ENCODE measurements at regions not wholly inside any gene's neighbourhood (a gene's known extent, or its start where the extent isn't known, plus 50 kb on each side); places are given as distances from the start of the nearest gene placed in this dataset.
"Not testable (repeated sequence)": the region's sequence is repeated elsewhere in the genome, so short reads cannot be mapped to it uniquely, and the experiment has no call there.

- DNase-seq (ENCODE audit: insufficient read length, low spot score) (no peak), FAIRE-seq (no peak)
- no peak for TF ChIP-seq POLR2A (IDR thresholded peaks at IDR 0.05; ENCODE audit: low read depth, low read length)
Measured at GRCh38 chr5:129244478-129244877, 149.9 kb downstream of the ISOC1 start.

GRCh38 chr5:129245489-129245888 lies 150.9 kb downstream of the ISOC1 start:
- FAIRE-seq, result no peak
- TF ChIP-seq POLR2A (IDR thresholded peaks at IDR 0.05; ENCODE audit: low read depth, low read length), result no peak
- no peak for DNase-seq (ENCODE audit: insufficient read length, low spot score)

GRCh38 chr5:129246088-129246487 lies 151.5 kb downstream of the ISOC1 start:
- FAIRE-seq (no peak), DNase-seq (ENCODE audit: insufficient read length, low spot score) (no peak)
- TF ChIP-seq POLR2A (IDR thresholded peaks at IDR 0.05; ENCODE audit: low read depth, low read length), result no peak

GRCh38 chr5:129249886-129250285 lies 155.3 kb downstream of the ISOC1 start:
- no peak for FAIRE-seq
- no peak for TF ChIP-seq POLR2A (IDR thresholded peaks at IDR 0.05; ENCODE audit: low read depth, low read length)
- DNase-seq (ENCODE audit: insufficient read length, low spot score), result no peak

- no peak for TF ChIP-seq POLR2A (IDR thresholded peaks at IDR 0.05; ENCODE audit: low read depth, low read length)
- DNase-seq (ENCODE audit: insufficient read length, low spot score) (no peak), FAIRE-seq (no peak)
Measured at GRCh38 chr5:129271308-129271707, 176.8 kb downstream of the ISOC1 start.

- FAIRE-seq (no peak), DNase-seq (ENCODE audit: insufficient read length, low spot score) (no peak)
- TF ChIP-seq POLR2A (IDR thresholded peaks at IDR 0.05; ENCODE audit: low read depth, low read length), result no peak
Measured at GRCh38 chr5:129284010-129284409, 176.1 kb upstream of the ADAMTS19 start.

GRCh38 chr5:129294216-129294615 lies 165.9 kb upstream of the ADAMTS19 start:
- FAIRE-seq, result not testable (repeated sequence)

GRCh38 chr5:129306725-129307124 lies 153.4 kb upstream of the ADAMTS19 start:
- TF ChIP-seq POLR2A (IDR thresholded peaks at IDR 0.05; ENCODE audit: low read depth, low read length), result no peak
- FAIRE-seq, result no peak
- DNase-seq (ENCODE audit: insufficient read length, low spot score), result no peak

More at GRCh38 chr5:129294216-129294615, 165.9 kb upstream of the ADAMTS19 start:
- DNase-seq (ENCODE audit: insufficient read length, low spot score), result not testable (repeated sequence)

- TF ChIP-seq POLR2A (IDR thresholded peaks at IDR 0.05; ENCODE audit: low read depth, low read length), result no peak
- no peak for DNase-seq (ENCODE audit: insufficient read length, low spot score)
- no peak for FAIRE-seq
Measured at GRCh38 chr5:129322968-129323367, 137.1 kb upstream of the ADAMTS19 start.

GRCh38 chr5:129341306-129341705 lies 118.8 kb upstream of the ADAMTS19 start:
- no peak for DNase-seq (ENCODE audit: insufficient read length, low spot score)
- TF ChIP-seq POLR2A (IDR thresholded peaks at IDR 0.05; ENCODE audit: low read depth, low read length), result no peak
- no peak for FAIRE-seq

GRCh38 chr5:129342796-129343195 lies 117.3 kb upstream of the ADAMTS19 start:
- DNase-seq (ENCODE audit: insufficient read length, low spot score), result no peak
- no peak for FAIRE-seq
- no peak for TF ChIP-seq POLR2A (IDR thresholded peaks at IDR 0.05; ENCODE audit: low read depth, low read length)

- no peak for DNase-seq (ENCODE audit: insufficient read length, low spot score)
- TF ChIP-seq POLR2A (IDR thresholded peaks at IDR 0.05; ENCODE audit: low read depth, low read length), result no peak
- FAIRE-seq, result no peak
Measured at GRCh38 chr5:129345213-129345924, 114.7 kb upstream of the ADAMTS19 start.

GRCh38 chr5:129356846-129357245 lies 103.3 kb upstream of the ADAMTS19 start:
- TF ChIP-seq POLR2A (IDR thresholded peaks at IDR 0.05; ENCODE audit: low read depth, low read length), result no peak
- FAIRE-seq (peak; percentile 30), DNase-seq (ENCODE audit: insufficient read length, low spot score) (no peak)

- no peak for TF ChIP-seq POLR2A (IDR thresholded peaks at IDR 0.05; ENCODE audit: low read depth, low read length)
- DNase-seq (ENCODE audit: insufficient read length, low spot score) (no peak), FAIRE-seq (no peak)
Measured at GRCh38 chr5:129358069-129358468, 102.0 kb upstream of the ADAMTS19 start.

- DNase-seq (ENCODE audit: insufficient read length, low spot score) (no peak), FAIRE-seq (no peak)
- TF ChIP-seq POLR2A (IDR thresholded peaks at IDR 0.05; ENCODE audit: low read depth, low read length), result no peak
Measured at GRCh38 chr5:129359450-129359849, 100.6 kb upstream of the ADAMTS19 start.
